Gastroesophageal sphincter (tissue), 3 donors: ENCODE measurements at regions not wholly inside any gene's neighbourhood (a gene's known extent, or its start where the extent isn't known, plus 50 kb on each side); places are given as distances from the start of the nearest gene placed in this dataset.

Experiments
- CTCF ChIP-seq, 4 experiments: fragments of 200-600 bp in 2 of 4; fragments of 450-650 bp in 2 of 4; sonication (generic) in 1 of 4; IDR thresholded peaks; one replicate each; pipeline ENCODE4 v1.5.1; 2017 to 2019; ENCODE audit warnings: antibody characterized with exemption in 4 of 4, mild to moderate bottlenecking in 2 of 4, moderate library complexity in 2 of 4
- EP300 ChIP-seq: sonication (generic); formaldehyde crosslinking; IDR thresholded peaks from one replicate; pipeline ENCODE4 v1.6.1; 2017; ENCODE audit warnings: antibody characterized with exemption, mild to moderate bottlenecking

- TF ChIP-seq CTCF (IDR thresholded peaks at IDR 0.05): no peak
- TF ChIP-seq EP300: no peak
These were observed 59.4 kb upstream of the HELT start for GRCh38 chr4:184958923-184959210.
